ENCODE measurements at regions not wholly inside any gene's neighbourhood (a gene's known extent, or its start where the extent isn't known, plus 50 kb on each side); places are given as distances from the start of the nearest gene placed in this dataset.

DNA sequence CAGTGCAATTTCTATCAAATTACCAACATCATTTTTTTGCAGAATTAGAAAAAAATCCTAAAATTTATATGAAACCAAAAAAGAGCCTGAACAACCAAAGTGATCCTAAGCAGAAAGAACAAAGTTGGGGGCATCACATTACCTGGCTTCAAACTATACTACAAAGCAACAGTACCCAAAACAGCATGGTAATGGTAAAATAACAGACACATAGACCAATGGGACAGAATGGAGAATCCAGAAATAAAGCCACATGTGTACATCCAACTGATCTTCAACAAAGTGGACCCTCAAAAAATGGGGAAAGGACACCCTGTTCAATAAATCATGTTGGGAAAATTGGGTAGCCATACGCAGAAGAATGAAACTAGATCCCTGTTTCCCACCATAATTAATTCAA lies 245.7 kb upstream of the CTAGE1 start (continued):
- TF ChIP-seq ZSCAN20 (CRISPR knock-in tag; IDR thresholded peaks at IDR 0.05) = no peak
- TF ChIP-seq POLR2AphosphoS2 (conservative IDR thresholded peaks at IDR 0.05; ENCODE audit: low read length) = no peak
- no peak for TF ChIP-seq RARB (CRISPR knock-in tag; IDR thresholded peaks at IDR 0.05)
- no peak for TF ChIP-seq CBX8 (IDR thresholded peaks at IDR 0.05)

GRCh38 chr18:22666411-22666940 lies 248.8 kb upstream of the CTAGE1 start:
- 74% methylated on average over 4 of the region's 4 CpGs for WGBS (ENCODE audit: missing lambda C conversion rate)
- ChIA-PET POLR2A (no interaction called here), CTCF (no interaction called here)
- peaks cover 16% of the 10 kb centered on the region; the same call in 2 of the 3 replicates for H3K9me3 ChIP-seq
- H3K4me2 ChIP-seq = no peak overlapping the region
- ATAC-seq (no peak), DNase-seq (ENCODE audit: low read depth in 1 of 2, low spot score in 1 of 2) (no peak), FAIRE-seq (no peak)
- H3K4me1 ChIP-seq = peaks cover 23% of the 10 kb centered on the region
- TF ChIP-seq MAFK (IDR thresholded peaks at IDR 0.05; ENCODE audit: partially characterized antibody) (no peak), ATOH8 (CRISPR knock-in tag; IDR thresholded peaks at IDR 0.05; ENCODE audit: low read depth) (no peak), CTCF (IDR thresholded peaks at IDR 0.05) (no peak), ZFP36 (IDR thresholded peaks at IDR 0.05; ENCODE audit: borderline replicate concordance, partially characterized antibody) (no peak), CEBPB (IDR thresholded peaks at IDR 0.05) (no peak), PHF8 (IDR thresholded peaks at IDR 0.05; ENCODE audit: borderline replicate concordance, low read depth) (no peak), KDM1A (IDR thresholded peaks at IDR 0.05; ENCODE audit: low read depth) (no peak), TP53 (CRISPR knock-in tag; IDR thresholded peaks at IDR 0.05) (no peak), RARB (CRISPR knock-in tag; IDR thresholded peaks at IDR 0.05) (no peak), EP300 (IDR thresholded peaks at IDR 0.05) (no peak), KDM5A (IDR thresholded peaks at IDR 0.05) (no peak), ZSCAN20 (CRISPR knock-in tag; IDR thresholded peaks at IDR 0.05) (no peak), ESRRA (IDR thresholded peaks at IDR 0.05; ENCODE audit: borderline replicate concordance, low read length) (no peak), CHD2 (IDR thresholded peaks at IDR 0.05; ENCODE audit: low read length, partially characterized antibody) (no peak), BHLHE40 (IDR thresholded peaks at IDR 0.05; ENCODE audit: low read depth, low read length) (no peak), HOXA7 (CRISPR knock-in tag; IDR thresholded peaks at IDR 0.05) (no peak), EHMT2 (IDR thresholded peaks at IDR 0.05; ENCODE audit: low read depth) (no peak)
- TF ChIP-seq, protein P1, sequence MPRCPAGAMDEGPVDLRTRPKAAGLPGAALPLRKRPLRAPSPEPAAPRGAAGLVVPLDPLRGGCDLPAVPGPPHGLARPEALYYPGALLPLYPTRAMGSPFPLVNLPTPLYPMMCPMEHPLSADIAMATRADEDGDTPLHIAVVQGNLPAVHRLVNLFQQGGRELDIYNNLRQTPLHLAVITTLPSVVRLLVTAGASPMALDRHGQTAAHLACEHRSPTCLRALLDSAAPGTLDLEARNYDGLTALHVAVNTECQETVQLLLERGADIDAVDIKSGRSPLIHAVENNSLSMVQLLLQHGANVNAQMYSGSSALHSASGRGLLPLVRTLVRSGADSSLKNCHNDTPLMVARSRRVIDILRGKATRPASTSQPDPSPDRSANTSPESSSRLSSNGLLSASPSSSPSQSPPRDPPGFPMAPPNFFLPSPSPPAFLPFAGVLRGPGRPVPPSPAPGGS (IDR thresholded peaks at IDR 0.05) = no peak
- TF ChIP-seq, protein P2, sequence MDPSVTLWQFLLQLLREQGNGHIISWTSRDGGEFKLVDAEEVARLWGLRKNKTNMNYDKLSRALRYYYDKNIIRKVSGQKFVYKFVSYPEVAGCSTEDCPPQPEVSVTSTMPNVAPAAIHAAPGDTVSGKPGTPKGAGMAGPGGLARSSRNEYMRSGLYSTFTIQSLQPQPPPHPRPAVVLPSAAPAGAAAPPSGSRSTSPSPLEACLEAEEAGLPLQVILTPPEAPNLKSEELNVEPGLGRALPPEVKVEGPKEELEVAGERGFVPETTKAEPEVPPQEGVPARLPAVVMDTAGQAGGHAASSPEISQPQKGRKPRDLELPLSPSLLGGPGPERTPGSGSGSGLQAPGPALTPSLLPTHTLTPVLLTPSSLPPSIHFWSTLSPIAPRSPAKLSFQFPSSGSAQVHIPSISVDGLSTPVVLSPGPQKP (IDR thresholded peaks at IDR 0.05; ENCODE audit: low read depth, low read length) = no peak
- TF ChIP-seq, protein P3, sequence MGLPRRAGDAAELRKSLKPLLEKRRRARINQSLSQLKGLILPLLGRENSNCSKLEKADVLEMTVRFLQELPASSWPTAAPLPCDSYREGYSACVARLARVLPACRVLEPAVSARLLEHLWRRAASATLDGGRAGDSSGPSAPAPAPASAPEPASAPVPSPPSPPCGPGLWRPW (IDR thresholded peaks at IDR 0.05) = no peak
- peak overlapping the region in 1 of 2 experiments; percentile 77; a peak in 1 of 6 replicates for H3K27ac ChIP-seq
- no peak overlapping the region for H3K4me3 ChIP-seq
